Stimulated activated CD4-positive, alpha-beta T cell treated with anti-CD3 and anti-CD28 coated beads, TNF-alpha, amount 100 ng/mL, for 4 hours (primary cell): ENCODE measurements at regions not wholly inside any gene's neighbourhood (a gene's known extent, or its start where the extent isn't known, plus 50 kb on each side); places are given as distances from the start of the nearest gene placed in this dataset.
"Not testable (repeated sequence)": the region's sequence is repeated elsewhere in the genome, so short reads cannot be mapped to it uniquely, and the experiment has no call there.

Source experiments
- DNase-seq, 3 experiments: peaks; one replicate each; pipeline ENCODE4 v3.0.0-alpha.2; 2020; ENCODE audit warnings: low read depth in 3 of 3

- no peak for DNase-seq
These were observed 194.5 kb upstream of the RGS6 start for GRCh38 chr14:71737760-71738159.

GRCh38 chr14:71739273-71739990, 192.8 kb upstream of the RGS6 start:
- no peak for DNase-seq

GRCh38 chr14:71741241-71741640, 191.0 kb upstream of the RGS6 start:
- no peak for DNase-seq

- no peak for DNase-seq
These were observed 189.7 kb upstream of the RGS6 start for GRCh38 chr14:71742485-71742884.

GRCh38 chr14:71745072-71745471, 187.2 kb upstream of the RGS6 start:
- DNase-seq: no peak

- DNase-seq: no peak
These were observed 184.0 kb upstream of the RGS6 start for GRCh38 chr14:71748196-71748595.

GRCh38 chr14:71749613-71750238, 182.5 kb upstream of the RGS6 start:
- no peak for DNase-seq

- DNase-seq: no peak
These were observed 181.0 kb upstream of the RGS6 start for GRCh38 chr14:71751264-71751663.

- DNase-seq: no peak
These were observed 180.0 kb upstream of the RGS6 start for GRCh38 chr14:71752111-71752738.

- DNase-seq: peak; percentile 47 to 53 (median 48)
These were observed 179.0 kb upstream of the RGS6 start for GRCh38 chr14:71753126-71753830.

- no peak for DNase-seq
These were observed 178.3 kb upstream of the RGS6 start for GRCh38 chr14:71753976-71754375.

GRCh38 chr14:71754422-71755095, 177.7 kb upstream of the RGS6 start:
- no peak for DNase-seq

GRCh38 chr14:71758229-71758951, 173.8 kb upstream of the RGS6 start:
- DNase-seq: no peak

GRCh38 chr14:71762575-71762974, 169.7 kb upstream of the RGS6 start:
- DNase-seq: no peak

- DNase-seq: no peak
These were observed 167.4 kb upstream of the RGS6 start for GRCh38 chr14:71764701-71765382.

- DNase-seq: no peak
These were observed 166.7 kb upstream of the RGS6 start for GRCh38 chr14:71765505-71765904.

- no peak for DNase-seq
These were observed 161.8 kb upstream of the RGS6 start for GRCh38 chr14:71770431-71770830.

- DNase-seq: not testable (repeated sequence)
These were observed 160.8 kb upstream of the RGS6 start for GRCh38 chr14:71771421-71771820.

GRCh38 chr14:71771996-71772395, 160.2 kb upstream of the RGS6 start:
- DNase-seq: not testable (repeated sequence)

- DNase-seq: no peak
These were observed 158.2 kb upstream of the RGS6 start for GRCh38 chr14:71773898-71774481.
